HG03565 (cell line): ENCODE measurements at regions not wholly inside any gene's neighbourhood (a gene's known extent, or its start where the extent isn't known, plus 50 kb on each side); places are given as distances from the start of the nearest gene placed in this dataset.

Experiments
- ATAC-seq: cut with Tn5 transposase; IDR thresholded peaks from one replicate; pipeline ENCODE4 v1.9.1; 2021; ENCODE audit warnings: mild to moderate bottlenecking, moderate library complexity; ENCODE audit not compliant: unreplicated experiment

- ATAC-seq, result no peak
Observed at GRCh38 chr17:15893658-15894024, 51.3 kb upstream of the ADORA2B start.

- ATAC-seq, result no peak
Observed at GRCh38 chr17:15894258-15894657, 50.7 kb upstream of the ADORA2B start.

GRCh38 chr17:15894913-15895658 is 49.8 kb upstream of the ADORA2B start:
- no peak for ATAC-seq
